ENCODE measurements at regions not wholly inside any gene's neighbourhood (a gene's known extent, or its start where the extent isn't known, plus 50 kb on each side); places are given as distances from the start of the nearest gene placed in this dataset.

DNA sequence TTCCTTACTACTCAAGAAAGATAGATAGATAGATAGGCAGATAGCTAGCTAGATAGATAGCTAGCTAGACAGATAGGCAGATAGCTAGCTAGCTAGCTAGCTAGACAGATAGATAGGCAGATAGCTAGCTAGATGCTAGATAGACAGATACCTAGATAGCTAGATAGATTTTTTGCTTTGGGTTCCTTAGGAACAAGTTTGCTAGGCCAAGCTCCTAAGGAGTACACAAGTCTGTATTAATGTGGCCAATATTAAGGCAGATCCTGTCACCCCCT lies 61.7 kb upstream of the VPREB1 start (continued):
- TF ChIP-seq, protein P1, sequence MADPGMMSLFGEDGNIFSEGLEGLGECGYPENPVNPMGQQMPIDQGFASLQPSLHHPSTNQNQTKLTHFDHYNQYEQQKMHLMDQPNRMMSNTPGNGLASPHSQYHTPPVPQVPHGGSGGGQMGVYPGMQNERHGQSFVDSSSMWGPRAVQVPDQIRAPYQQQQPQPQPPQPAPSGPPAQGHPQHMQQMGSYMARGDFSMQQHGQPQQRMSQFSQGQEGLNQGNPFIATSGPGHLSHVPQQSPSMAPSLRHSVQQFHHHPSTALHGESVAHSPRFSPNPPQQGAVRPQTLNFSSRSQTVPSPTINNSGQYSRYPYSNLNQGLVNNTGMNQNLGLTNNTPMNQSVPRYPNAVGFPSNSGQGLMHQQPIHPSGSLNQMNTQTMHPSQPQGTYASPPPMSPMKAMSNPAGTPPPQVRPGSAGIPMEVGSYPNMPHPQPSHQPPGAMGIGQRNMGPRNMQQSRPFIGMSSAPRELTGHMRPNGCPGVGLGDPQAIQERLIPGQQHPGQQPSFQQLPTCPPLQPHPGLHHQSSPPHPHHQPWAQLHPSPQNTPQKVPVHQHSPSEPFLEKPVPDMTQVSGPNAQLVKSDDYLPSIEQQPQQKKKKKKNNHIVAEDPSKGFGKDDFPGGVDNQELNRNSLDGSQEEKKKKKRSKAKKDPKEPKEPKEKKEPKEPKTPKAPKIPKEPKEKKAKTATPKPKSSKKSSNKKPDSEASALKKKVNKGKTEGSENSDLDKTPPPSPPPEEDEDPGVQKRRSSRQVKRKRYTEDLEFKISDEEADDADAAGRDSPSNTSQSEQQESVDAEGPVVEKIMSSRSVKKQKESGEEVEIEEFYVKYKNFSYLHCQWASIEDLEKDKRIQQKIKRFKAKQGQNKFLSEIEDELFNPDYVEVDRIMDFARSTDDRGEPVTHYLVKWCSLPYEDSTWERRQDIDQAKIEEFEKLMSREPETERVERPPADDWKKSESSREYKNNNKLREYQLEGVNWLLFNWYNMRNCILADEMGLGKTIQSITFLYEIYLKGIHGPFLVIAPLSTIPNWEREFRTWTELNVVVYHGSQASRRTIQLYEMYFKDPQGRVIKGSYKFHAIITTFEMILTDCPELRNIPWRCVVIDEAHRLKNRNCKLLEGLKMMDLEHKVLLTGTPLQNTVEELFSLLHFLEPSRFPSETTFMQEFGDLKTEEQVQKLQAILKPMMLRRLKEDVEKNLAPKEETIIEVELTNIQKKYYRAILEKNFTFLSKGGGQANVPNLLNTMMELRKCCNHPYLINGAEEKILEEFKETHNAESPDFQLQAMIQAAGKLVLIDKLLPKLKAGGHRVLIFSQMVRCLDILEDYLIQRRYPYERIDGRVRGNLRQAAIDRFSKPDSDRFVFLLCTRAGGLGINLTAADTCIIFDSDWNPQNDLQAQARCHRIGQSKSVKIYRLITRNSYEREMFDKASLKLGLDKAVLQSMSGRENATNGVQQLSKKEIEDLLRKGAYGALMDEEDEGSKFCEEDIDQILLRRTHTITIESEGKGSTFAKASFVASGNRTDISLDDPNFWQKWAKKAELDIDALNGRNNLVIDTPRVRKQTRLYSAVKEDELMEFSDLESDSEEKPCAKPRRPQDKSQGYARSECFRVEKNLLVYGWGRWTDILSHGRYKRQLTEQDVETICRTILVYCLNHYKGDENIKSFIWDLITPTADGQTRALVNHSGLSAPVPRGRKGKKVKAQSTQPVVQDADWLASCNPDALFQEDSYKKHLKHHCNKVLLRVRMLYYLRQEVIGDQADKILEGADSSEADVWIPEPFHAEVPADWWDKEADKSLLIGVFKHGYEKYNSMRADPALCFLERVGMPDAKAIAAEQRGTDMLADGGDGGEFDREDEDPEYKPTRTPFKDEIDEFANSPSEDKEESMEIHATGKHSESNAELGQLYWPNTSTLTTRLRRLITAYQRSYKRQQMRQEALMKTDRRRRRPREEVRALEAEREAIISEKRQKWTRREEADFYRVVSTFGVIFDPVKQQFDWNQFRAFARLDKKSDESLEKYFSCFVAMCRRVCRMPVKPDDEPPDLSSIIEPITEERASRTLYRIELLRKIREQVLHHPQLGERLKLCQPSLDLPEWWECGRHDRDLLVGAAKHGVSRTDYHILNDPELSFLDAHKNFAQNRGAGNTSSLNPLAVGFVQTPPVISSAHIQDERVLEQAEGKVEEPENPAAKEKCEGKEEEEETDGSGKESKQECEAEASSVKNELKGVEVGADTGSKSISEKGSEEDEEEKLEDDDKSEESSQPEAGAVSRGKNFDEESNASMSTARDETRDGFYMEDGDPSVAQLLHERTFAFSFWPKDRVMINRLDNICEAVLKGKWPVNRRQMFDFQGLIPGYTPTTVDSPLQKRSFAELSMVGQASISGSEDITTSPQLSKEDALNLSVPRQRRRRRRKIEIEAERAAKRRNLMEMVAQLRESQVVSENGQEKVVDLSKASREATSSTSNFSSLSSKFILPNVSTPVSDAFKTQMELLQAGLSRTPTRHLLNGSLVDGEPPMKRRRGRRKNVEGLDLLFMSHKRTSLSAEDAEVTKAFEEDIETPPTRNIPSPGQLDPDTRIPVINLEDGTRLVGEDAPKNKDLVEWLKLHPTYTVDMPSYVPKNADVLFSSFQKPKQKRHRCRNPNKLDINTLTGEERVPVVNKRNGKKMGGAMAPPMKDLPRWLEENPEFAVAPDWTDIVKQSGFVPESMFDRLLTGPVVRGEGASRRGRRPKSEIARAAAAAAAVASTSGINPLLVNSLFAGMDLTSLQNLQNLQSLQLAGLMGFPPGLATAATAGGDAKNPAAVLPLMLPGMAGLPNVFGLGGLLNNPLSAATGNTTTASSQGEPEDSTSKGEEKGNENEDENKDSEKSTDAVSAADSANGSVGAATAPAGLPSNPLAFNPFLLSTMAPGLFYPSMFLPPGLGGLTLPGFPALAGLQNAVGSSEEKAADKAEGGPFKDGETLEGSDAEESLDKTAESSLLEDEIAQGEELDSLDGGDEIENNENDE (IDR thresholded peaks at IDR 0.05; ENCODE audit: insufficient replicate concordance, low read length): no peak
- TF ChIP-seq, protein P2, sequence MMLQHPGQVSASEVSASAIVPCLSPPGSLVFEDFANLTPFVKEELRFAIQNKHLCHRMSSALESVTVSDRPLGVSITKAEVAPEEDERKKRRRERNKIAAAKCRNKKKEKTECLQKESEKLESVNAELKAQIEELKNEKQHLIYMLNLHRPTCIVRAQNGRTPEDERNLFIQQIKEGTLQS (IDR thresholded peaks at IDR 0.05; ENCODE audit: insufficient read depth, low read depth, low read length): no peak
